Osteocyte (in vitro differentiated cells): ENCODE measurements at regions not wholly inside any gene's neighbourhood (a gene's known extent, or its start where the extent isn't known, plus 50 kb on each side); places are given as distances from the start of the nearest gene placed in this dataset.
"Not testable (repeated sequence)": the region's sequence is repeated elsewhere in the genome, so short reads cannot be mapped to it uniquely, and the experiment has no call there.

Source experiments
- DNase-seq: peaks from one replicate; pipeline ENCODE4 v3.0.0; 2021; ENCODE audit warnings: mixed read lengths; ENCODE audit not compliant: unreplicated experiment; ENCODE audit errors: extremely low spot score
- H3K27ac Mint-ChIP-seq: one replicate; pipeline ENCODE4 v1.8.0; 2021; ENCODE audit warnings: mild to moderate bottlenecking, mixed read lengths; ENCODE audit not compliant: unreplicated experiment
- H3K27me3 Mint-ChIP-seq: one replicate; pipeline ENCODE4 v1.8.0; 2021; ENCODE audit warnings: mixed read lengths; ENCODE audit not compliant: unreplicated experiment
- H3K36me3 Mint-ChIP-seq: one replicate; pipeline ENCODE4 v1.8.0; 2021; ENCODE audit warnings: mixed read lengths; ENCODE audit not compliant: unreplicated experiment
- H3K4me1 Mint-ChIP-seq: one replicate; pipeline ENCODE4 v1.8.0; 2021; ENCODE audit warnings: mixed read lengths; ENCODE audit not compliant: unreplicated experiment
- H3K4me3 Mint-ChIP-seq: one replicate; pipeline ENCODE4 v1.8.0; 2021; ENCODE audit warnings: mild to moderate bottlenecking, moderate library complexity, mixed read lengths; ENCODE audit not compliant: unreplicated experiment
- H3K9me3 Mint-ChIP-seq: one replicate; pipeline ENCODE4 v1.8.0; 2021; ENCODE audit warnings: mixed read lengths; ENCODE audit not compliant: unreplicated experiment
- TF ChIP-seq, protein P1 (sequence below): fragments of 200-600 bp; sonication (generic); IDR thresholded peaks from 2 replicates; pipeline ENCODE4 v1.5.0; 2021; ENCODE audit warnings: antibody characterized with exemption, mild to moderate bottlenecking, moderate library complexity

DNA sequence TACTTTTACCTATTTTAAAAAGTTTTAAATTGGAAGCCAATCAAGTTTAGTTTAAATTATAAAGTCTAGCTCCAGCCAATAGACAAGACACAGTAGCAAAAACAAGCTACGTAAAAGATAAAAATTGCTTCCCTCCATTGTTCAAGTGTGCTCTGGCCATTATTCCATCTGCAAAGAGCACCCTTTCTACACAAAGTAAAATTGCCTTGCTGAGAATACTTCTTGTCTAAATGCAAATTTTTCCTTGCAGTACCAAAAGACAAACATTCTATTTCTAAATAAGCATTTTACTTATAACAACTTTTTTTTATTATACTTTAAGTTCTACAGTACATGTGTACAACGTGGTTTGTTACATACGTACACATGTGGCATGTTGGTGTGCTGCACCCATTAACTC lies 75.9 kb upstream of the ZNF746 start:
- Mint-ChIP-seq H3K27ac (no peak overlapping the region), H3K36me3 (peaks cover 38% of the 10 kb centered on the region), H3K4me3 (no peak overlapping the region), H3K4me1 (no peaks in the 10 kb centered on the region), H3K9me3 (peaks cover 33% of the 10 kb centered on the region), H3K27me3 (no peaks in the 10 kb centered on the region)
- TF ChIP-seq, protein P1, sequence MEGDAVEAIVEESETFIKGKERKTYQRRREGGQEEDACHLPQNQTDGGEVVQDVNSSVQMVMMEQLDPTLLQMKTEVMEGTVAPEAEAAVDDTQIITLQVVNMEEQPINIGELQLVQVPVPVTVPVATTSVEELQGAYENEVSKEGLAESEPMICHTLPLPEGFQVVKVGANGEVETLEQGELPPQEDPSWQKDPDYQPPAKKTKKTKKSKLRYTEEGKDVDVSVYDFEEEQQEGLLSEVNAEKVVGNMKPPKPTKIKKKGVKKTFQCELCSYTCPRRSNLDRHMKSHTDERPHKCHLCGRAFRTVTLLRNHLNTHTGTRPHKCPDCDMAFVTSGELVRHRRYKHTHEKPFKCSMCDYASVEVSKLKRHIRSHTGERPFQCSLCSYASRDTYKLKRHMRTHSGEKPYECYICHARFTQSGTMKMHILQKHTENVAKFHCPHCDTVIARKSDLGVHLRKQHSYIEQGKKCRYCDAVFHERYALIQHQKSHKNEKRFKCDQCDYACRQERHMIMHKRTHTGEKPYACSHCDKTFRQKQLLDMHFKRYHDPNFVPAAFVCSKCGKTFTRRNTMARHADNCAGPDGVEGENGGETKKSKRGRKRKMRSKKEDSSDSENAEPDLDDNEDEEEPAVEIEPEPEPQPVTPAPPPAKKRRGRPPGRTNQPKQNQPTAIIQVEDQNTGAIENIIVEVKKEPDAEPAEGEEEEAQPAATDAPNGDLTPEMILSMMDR: no peak
- no peak for DNase-seq

DNA sequence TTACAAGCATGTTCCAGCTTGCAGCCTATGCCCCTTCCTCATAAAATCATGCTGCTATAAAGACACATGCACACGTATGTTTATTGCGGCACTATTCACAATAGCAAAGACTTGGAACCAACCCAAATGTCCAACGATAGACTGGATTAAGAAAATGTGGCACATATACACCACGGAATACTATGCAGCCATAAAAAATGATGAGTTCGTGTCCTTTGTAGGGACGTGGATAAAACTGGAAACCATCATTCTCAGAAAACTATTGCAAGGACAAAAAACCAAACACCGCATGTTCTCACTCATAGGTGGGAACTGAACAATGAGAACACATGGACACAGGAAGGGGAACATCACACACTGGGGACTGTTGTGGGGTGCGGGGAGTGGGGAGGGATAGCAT lies 75.3 kb upstream of the ZNF746 start:
- not testable (repeated sequence) for H3K4me1 Mint-ChIP-seq, DNase-seq, H3K4me3 Mint-ChIP-seq, H3K27ac Mint-ChIP-seq, H3K27me3 Mint-ChIP-seq
- Mint-ChIP-seq H3K9me3 (peaks cover 28% of the 10 kb centered on the region), H3K36me3 (peaks cover 35% of the 10 kb centered on the region)

DNA sequence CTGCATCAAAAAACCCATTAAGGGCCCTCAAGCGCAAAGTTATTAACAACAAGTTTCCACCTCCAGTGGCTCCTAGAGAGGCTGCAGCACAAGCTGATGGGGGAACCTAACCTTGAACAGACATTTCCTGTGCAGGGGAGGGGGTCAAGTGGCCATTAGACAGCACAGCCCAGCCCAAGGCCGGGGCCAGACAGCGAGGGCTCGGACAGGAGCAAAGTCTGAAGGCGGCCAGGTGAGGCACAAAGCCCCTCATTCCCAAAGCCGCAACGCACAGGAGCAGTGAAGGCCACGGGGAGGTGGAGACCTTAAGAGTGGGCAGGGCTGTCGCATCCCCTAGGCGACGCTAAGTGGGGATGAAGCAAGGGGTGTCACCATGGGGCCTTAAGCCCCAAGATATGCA lies 73.2 kb upstream of the ZNF746 start:
- no peak overlapping the region for H3K4me3 Mint-ChIP-seq
- no peaks in the 10 kb centered on the region for H3K4me1 Mint-ChIP-seq
- TF ChIP-seq, protein P1: no peak
- H3K9me3 Mint-ChIP-seq: peaks cover 21% of the 10 kb centered on the region
- no peak for DNase-seq
- H3K27ac Mint-ChIP-seq: no peak overlapping the region
- no peaks in the 10 kb centered on the region for H3K27me3 Mint-ChIP-seq
- H3K36me3 Mint-ChIP-seq: peaks cover 44% of the 10 kb centered on the region

DNA sequence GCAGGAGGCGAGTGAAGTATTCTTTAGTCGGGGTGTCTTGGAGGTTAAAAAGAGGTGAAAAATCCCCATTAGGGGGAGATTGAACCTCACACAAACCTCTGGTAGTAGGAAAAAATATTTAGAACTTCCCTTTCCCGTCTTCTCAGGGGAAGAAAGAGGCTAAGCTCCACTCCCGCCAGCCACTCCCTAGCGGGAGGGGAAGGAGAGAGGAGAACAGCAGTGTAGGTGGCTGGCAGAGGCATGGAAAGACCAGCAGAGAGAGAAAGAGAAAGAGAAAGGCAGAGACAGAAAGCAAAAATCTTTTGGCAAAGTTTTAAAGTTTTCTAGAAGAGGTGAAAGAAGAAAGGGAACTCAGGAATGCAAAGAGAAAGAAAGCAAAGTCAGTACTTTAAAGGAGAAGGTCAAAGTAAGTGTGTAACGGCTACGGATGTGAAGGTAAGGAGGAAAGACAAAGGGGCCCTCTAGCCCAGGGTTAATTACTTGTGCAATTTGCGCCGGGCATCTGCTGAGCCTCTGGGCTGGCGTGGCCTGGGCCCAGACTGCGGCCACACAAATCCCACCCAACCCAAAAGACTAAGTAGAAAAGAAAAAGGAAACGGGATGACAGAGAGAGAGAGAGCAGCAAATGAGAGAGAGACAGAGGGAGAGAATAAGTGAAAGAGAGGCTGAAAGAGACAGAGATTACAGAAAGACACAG lies 72.3 kb upstream of the ZNF746 start:
- H3K36me3 Mint-ChIP-seq: peaks cover 47% of the 10 kb centered on the region
- H3K27ac Mint-ChIP-seq: no peak overlapping the region
- H3K9me3 Mint-ChIP-seq: peaks cover 19% of the 10 kb centered on the region
- no peak for DNase-seq
- H3K27me3 Mint-ChIP-seq: no peaks in the 10 kb centered on the region
- TF ChIP-seq, protein P1: no peak
- H3K4me1 Mint-ChIP-seq: no peaks in the 10 kb centered on the region
- no peak overlapping the region for H3K4me3 Mint-ChIP-seq

DNA sequence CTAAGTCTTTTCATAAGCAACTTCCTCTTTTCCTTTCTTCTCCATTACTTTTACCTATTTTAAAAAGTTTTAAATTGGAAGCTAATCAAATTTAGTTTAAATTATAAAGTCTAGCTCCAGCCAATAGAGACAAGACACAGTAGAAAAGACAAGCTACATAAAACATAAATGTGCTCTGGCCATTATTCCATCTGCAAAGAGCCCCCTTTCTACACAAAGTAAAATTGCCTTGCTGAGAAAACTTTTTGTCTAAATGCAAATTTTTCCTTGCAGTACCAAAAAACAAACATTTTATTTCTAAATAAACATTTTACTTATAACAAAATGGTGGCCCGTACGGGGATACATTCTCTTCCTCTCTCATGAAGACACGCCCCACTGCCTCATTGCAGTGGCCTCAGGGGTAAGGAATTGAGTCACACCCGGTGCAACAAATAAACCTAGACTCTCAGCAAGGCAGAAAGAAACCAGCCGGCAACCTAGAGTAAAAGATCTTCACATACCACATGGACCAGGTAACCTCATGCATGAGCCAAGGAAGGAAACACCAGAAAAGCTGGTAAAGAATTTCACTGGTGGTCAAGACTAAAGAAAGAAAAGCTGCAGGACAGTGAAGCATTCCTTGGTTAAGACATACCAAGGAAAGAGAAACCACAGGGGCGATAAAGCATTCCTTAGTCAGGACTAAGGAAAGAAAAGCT lies 71.6 kb upstream of the ZNF746 start:
- peaks cover 25% of the 10 kb centered on the region for H3K9me3 Mint-ChIP-seq
- no peak for DNase-seq
- H3K27me3 Mint-ChIP-seq: no peaks in the 10 kb centered on the region
- no peaks in the 10 kb centered on the region for H3K4me1 Mint-ChIP-seq
- no peak overlapping the region for H3K4me3 Mint-ChIP-seq
- TF ChIP-seq, protein P1: no peak
- H3K27ac Mint-ChIP-seq: no peak overlapping the region
- H3K36me3 Mint-ChIP-seq: peaks cover 50% of the 10 kb centered on the region
